B cell (primary cell): ENCODE measurements at regions not wholly inside any gene's neighbourhood (a gene's known extent, or its start where the extent isn't known, plus 50 kb on each side); places are given as distances from the start of the nearest gene placed in this dataset.

ENCODE experiments used
- EZH2 ChIP-seq: IDR thresholded peaks from 2 replicates; pipeline ENCODE4 v1.6.1; 2012; ENCODE audit warnings: borderline replicate concordance, low read depth, mild to moderate bottlenecking, moderate library complexity, low read length; ENCODE audit not compliant: insufficient read depth, poor library complexity, severe bottlenecking
- TF ChIP-seq, protein P1 (sequence below): fragments of 200-600 bp; IDR thresholded peaks from one replicate; pipeline ENCODE4 v1.8.0; 2022; ENCODE audit warnings: antibody characterized with exemption, mild to moderate bottlenecking

DNA sequence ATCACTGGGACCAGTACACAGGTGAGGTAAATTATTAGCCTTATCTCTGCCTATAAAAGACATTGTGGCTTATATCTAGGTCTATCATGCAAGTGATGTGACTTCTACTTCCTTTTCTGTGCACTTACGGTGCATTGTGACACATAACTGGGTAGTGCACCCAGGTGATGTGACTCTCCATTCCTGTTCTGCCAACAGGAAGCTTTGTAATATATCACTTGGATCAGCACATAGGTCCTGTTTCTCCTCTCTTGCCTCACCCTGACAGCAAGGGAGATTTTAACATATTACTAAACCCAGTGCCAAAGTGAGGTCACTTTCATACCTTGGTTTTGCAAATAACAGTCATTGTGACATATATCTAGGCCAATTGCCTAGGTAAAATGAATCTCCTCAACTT is 1129.7 kb upstream of the AMELY start:
- TF ChIP-seq, protein P1, sequence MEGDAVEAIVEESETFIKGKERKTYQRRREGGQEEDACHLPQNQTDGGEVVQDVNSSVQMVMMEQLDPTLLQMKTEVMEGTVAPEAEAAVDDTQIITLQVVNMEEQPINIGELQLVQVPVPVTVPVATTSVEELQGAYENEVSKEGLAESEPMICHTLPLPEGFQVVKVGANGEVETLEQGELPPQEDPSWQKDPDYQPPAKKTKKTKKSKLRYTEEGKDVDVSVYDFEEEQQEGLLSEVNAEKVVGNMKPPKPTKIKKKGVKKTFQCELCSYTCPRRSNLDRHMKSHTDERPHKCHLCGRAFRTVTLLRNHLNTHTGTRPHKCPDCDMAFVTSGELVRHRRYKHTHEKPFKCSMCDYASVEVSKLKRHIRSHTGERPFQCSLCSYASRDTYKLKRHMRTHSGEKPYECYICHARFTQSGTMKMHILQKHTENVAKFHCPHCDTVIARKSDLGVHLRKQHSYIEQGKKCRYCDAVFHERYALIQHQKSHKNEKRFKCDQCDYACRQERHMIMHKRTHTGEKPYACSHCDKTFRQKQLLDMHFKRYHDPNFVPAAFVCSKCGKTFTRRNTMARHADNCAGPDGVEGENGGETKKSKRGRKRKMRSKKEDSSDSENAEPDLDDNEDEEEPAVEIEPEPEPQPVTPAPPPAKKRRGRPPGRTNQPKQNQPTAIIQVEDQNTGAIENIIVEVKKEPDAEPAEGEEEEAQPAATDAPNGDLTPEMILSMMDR, result no peak
- no peak for TF ChIP-seq EZH2
